Chondrocyte (in vitro differentiated cells): ENCODE measurements at regions not wholly inside any gene's neighbourhood (a gene's known extent, or its start where the extent isn't known, plus 50 kb on each side); places are given as distances from the start of the nearest gene placed in this dataset.

Source experiments
- DNase-seq: peaks from one replicate; pipeline ENCODE4 v3.0.0; 2021; ENCODE audit warnings: mixed read lengths, low spot score
- H3K27ac Mint-ChIP-seq: one replicate; pipeline ENCODE4 v1.8.0; 2021; ENCODE audit warnings: mild to moderate bottlenecking, moderate library complexity, mixed read lengths; ENCODE audit not compliant: unreplicated experiment
- H3K27me3 Mint-ChIP-seq: 2 replicates; pipeline ENCODE4 v1.8.0; 2021; ENCODE audit warnings: low read depth, mixed read lengths
- H3K36me3 Mint-ChIP-seq: 2 replicates; pipeline ENCODE4 v1.8.0; 2021; ENCODE audit warnings: low read depth, mixed read lengths
- H3K4me1 Mint-ChIP-seq: 2 replicates; pipeline ENCODE4 v1.8.0; 2021; ENCODE audit warnings: low read depth, mild to moderate bottlenecking, mixed read lengths
- H3K4me3 Mint-ChIP-seq: one replicate; pipeline ENCODE4 v1.8.0; 2021; ENCODE audit warnings: mild to moderate bottlenecking, moderate library complexity, mixed read lengths; ENCODE audit not compliant: unreplicated experiment
- H3K9me3 Mint-ChIP-seq: 2 replicates; pipeline ENCODE4 v1.8.0; 2021; ENCODE audit warnings: low read depth, mixed read lengths
- TF ChIP-seq, protein P1 (sequence below): fragments of 200-600 bp; sonication (generic); IDR thresholded peaks from 2 replicates; pipeline ENCODE4 v1.5.0; 2021; ENCODE audit warnings: antibody characterized with exemption, mild to moderate bottlenecking, moderate library complexity

DNA sequence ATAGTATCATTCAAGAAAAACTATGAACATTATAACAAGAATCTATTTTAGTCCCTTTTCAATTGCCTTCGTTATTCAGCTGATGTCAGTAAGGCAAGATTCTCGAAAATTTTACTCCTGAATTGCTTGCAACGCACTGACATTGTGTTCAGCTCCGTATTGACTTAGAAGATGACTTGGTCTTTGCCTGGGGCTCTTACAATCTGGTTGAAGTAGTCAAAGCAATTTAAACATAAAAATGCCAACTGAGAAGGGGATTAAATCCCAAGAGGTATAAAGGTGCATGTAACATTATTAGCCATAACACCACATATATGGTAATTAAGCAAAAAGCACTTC, 507.1 kb downstream of the CENPC start:
- DNase-seq, result no peak
- Mint-ChIP-seq H3K9me3 (peaks cover 11% of the 10 kb centered on the region), H3K27me3 (no peaks in the 10 kb centered on the region), H3K36me3 (no peaks in the 10 kb centered on the region), H3K4me1 (peaks cover 23% of the 10 kb centered on the region), H3K4me3 (no peak overlapping the region), H3K27ac (no peak overlapping the region)
- TF ChIP-seq, protein P1, sequence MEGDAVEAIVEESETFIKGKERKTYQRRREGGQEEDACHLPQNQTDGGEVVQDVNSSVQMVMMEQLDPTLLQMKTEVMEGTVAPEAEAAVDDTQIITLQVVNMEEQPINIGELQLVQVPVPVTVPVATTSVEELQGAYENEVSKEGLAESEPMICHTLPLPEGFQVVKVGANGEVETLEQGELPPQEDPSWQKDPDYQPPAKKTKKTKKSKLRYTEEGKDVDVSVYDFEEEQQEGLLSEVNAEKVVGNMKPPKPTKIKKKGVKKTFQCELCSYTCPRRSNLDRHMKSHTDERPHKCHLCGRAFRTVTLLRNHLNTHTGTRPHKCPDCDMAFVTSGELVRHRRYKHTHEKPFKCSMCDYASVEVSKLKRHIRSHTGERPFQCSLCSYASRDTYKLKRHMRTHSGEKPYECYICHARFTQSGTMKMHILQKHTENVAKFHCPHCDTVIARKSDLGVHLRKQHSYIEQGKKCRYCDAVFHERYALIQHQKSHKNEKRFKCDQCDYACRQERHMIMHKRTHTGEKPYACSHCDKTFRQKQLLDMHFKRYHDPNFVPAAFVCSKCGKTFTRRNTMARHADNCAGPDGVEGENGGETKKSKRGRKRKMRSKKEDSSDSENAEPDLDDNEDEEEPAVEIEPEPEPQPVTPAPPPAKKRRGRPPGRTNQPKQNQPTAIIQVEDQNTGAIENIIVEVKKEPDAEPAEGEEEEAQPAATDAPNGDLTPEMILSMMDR, result no peak

DNA sequence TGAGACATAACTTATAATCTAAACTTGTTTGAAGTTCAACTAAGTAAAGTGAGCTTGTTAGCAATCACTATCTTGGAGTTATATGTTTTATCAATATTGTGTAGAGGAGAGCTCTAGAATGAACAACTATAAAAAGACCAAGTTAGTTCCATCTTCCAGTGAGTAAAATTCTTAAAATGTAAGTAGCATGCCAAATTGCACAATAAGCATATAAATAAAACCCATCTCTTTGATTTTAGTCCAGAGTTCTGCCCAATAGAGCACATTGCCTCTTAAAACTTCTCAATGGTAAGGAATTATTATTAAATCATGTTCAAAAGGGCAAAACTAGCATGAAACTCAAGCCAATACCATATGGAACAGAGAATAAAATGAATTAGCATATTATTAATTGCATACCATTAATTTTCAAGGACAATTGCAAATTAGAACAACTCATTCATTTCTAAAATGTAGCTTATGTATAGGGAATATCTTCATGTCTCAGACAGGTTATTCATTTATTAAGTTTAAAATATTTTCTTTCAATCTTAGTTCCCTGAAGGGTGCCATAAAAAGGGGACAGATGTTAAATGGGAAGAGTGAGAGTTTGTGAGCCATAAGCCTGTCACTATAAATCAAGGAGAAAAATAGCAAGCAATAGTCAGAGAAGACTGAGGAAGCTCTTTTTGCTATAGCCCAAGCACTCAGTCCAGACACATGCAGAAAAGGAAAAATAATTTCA, 507.6 kb downstream of the CENPC start:
- H3K9me3 Mint-ChIP-seq, result peaks cover 11% of the 10 kb centered on the region
- no peak for DNase-seq
- H3K27me3 Mint-ChIP-seq, result no peaks in the 10 kb centered on the region
- no peaks in the 10 kb centered on the region for H3K36me3 Mint-ChIP-seq
- H3K27ac Mint-ChIP-seq, result no peak overlapping the region
- peaks cover 23% of the 10 kb centered on the region for H3K4me1 Mint-ChIP-seq
- no peak overlapping the region for H3K4me3 Mint-ChIP-seq
- TF ChIP-seq, protein P1, result no peak

DNA sequence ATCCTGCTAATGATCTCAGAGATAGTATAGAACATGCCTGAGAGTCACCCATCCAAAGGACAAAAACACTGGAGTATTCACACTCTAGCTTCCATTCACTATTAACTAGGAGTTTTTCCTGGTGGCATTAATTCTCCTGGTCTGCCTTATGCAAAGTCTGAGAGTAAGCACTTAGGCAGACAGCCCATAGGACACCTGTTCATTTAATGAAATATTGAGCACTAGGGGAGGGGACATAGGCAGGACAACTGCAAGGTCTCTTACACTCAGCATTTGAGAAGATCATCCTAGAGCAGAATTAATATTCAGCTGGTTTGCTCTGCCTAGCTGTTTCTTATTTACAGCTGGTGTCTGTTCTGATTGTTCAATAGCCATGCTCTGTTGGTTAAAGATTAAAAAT, 508.5 kb downstream of the CENPC start:
- Mint-ChIP-seq H3K4me3 (no peak overlapping the region), H3K36me3 (no peaks in the 10 kb centered on the region), H3K4me1 (peaks cover 23% of the 10 kb centered on the region), H3K27me3 (no peaks in the 10 kb centered on the region), H3K27ac (no peak overlapping the region), H3K9me3 (peaks cover 11% of the 10 kb centered on the region)
- TF ChIP-seq, protein P1, result no peak
- DNase-seq, result no peak

DNA sequence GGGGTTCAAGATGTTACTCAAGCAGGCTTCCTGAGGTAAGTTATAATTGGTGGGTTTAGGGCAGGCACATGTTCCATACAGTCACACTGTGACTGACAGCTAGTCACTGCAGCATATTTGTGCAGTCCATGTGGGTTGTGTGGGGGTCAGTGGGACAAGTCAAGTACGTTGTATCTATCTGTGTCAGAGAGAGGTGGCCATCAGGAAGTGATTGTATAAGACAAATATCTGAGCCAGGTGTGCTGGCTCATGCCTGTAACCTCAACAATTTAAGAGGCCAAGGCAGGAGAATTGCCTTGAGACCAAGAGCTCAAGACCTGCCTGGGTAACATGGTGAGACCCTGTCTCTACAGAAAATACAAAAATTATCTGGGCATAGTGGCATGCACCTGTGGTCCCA, 509.3 kb downstream of the CENPC start:
- H3K4me3 Mint-ChIP-seq, result no peak overlapping the region
- TF ChIP-seq, protein P1, result no peak
- H3K9me3 Mint-ChIP-seq, result peaks cover 11% of the 10 kb centered on the region
- DNase-seq, result no peak
- no peaks in the 10 kb centered on the region for H3K27me3 Mint-ChIP-seq
- peaks cover 23% of the 10 kb centered on the region for H3K4me1 Mint-ChIP-seq
- no peaks in the 10 kb centered on the region for H3K36me3 Mint-ChIP-seq
- no peak overlapping the region for H3K27ac Mint-ChIP-seq

DNA sequence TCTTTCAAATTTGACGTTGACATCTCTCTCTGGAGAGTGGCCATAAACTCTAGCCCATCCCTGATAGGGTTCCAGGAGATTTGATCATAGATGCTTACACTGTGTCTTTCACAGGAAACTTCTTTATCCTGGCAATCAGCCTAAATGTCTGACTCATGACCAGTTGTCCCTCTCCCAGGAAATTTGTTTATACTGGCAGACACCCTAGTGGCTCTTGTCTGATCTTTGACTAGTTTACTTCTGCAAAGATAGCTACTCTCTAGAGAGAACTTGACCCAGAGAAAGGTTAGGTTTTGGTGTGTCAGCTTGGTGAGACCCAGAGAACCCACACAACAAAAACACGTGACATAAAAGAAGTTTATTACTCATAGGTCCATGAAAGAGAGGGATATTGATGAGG, 509.8 kb downstream of the CENPC start:
- Mint-ChIP-seq H3K4me1 (peaks cover 23% of the 10 kb centered on the region), H3K27me3 (no peaks in the 10 kb centered on the region), H3K36me3 (no peaks in the 10 kb centered on the region), H3K4me3 (no peak overlapping the region), H3K9me3 (peaks cover 11% of the 10 kb centered on the region), H3K27ac (no peak overlapping the region)
- DNase-seq, result no peak
- TF ChIP-seq, protein P1, result no peak
